ENCODE measurements at regions not wholly inside any gene's neighbourhood (a gene's known extent, or its start where the extent isn't known, plus 50 kb on each side); places are given as distances from the start of the nearest gene placed in this dataset.
"Not testable (repeated sequence)": the region's sequence is repeated elsewhere in the genome, so short reads cannot be mapped to it uniquely, and the experiment has no call there.

DNA sequence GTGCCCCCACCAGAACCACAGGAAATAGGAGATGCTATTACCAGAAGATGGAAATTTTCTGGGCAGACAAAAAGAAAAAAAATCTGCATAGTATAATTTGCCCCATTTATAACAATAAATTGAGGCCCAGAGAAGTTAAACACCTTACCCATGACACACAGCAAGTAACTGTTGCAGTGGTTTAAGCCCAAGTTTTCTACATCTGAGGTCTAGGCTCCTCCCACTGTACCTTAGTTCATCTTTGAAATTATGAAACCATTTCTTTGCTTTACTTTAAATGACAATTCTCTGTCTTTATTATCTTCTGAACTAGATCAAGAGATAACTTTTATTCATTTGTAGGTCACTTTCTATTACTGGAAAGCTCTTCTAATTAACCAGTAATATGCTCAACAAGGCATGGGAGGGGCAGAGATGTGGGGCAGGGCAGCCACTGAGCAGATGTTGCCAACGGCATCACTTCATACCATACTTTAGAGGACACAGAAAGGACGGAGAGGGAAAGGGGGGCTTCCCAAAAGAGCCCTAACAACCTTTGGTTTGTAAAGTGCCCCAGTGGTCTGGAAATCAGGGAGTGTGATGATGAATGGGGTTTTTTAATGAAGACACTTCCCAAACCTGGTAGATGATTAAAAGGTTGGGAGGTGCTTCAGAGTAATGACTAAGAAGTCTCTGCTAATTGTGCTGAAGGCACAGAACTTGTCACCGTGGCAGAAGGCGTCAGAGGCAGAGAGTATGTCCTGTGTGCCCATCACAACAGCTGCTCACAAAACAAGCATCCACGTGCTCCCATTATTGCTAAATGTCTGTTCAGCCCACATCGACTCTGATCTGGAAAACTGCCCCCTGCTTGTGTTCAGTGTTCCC, 342.5 kb downstream of the SHQ1 start:
- no peak for DNase-seq (ENCODE audit: extremely low spot score)
- Histone ChIP-seq H3K9me3 (no peaks in the 10 kb centered on the region), H3K4me1 (no peaks in the 10 kb centered on the region), H3K27me3 (no peaks in the 10 kb centered on the region), H3K27ac (replicated peaks in 1 of 4) (no peak overlapping the region), H3K36me3 (no peaks in the 10 kb centered on the region), H3K4me3 (no peak overlapping the region)
- intact Hi-C loops (cut with DNase I): no loop called here
- TF ChIP-seq EP300 (IDR thresholded peaks at IDR 0.05): no peak
- TF ChIP-seq, protein P1, sequence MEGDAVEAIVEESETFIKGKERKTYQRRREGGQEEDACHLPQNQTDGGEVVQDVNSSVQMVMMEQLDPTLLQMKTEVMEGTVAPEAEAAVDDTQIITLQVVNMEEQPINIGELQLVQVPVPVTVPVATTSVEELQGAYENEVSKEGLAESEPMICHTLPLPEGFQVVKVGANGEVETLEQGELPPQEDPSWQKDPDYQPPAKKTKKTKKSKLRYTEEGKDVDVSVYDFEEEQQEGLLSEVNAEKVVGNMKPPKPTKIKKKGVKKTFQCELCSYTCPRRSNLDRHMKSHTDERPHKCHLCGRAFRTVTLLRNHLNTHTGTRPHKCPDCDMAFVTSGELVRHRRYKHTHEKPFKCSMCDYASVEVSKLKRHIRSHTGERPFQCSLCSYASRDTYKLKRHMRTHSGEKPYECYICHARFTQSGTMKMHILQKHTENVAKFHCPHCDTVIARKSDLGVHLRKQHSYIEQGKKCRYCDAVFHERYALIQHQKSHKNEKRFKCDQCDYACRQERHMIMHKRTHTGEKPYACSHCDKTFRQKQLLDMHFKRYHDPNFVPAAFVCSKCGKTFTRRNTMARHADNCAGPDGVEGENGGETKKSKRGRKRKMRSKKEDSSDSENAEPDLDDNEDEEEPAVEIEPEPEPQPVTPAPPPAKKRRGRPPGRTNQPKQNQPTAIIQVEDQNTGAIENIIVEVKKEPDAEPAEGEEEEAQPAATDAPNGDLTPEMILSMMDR (IDR thresholded peaks at IDR 0.05): no peak
- no peak for TF ChIP-seq POLR2AphosphoS5 (IDR thresholded peaks at IDR 0.05)
- TF ChIP-seq POLR2A (IDR thresholded peaks at IDR 0.05; ENCODE audit: low read depth): no peak
- 95% methylated on average over 6 of the region's 6 CpGs for WGBS

DNA sequence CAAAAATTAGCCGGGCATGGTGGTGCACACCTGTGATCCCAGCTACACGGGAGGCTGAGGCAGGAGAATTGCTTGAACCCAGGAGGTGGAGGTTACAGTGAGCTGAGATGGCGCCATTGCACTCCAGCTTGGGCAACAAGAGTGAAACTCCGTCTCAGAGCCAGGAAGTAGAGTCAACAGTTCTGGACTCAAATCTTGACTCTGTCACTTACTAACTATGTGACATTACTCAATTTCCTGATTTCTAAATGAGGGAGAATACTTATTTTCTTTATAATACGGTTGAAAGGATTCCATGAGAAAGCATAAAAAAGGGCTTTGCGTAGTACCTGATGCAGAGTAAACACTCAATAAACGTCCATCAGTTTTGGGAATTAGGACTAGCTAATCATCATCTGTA, 350.7 kb downstream of the SHQ1 start:
- H3K27ac ChIP-seq (replicated peaks in 1 of 4); DNase-seq (ENCODE audit: extremely low spot score); H3K9me3 ChIP-seq; H3K4me3 ChIP-seq; H3K27me3 ChIP-seq; H3K4me1 ChIP-seq; H3K36me3 ChIP-seq; intact Hi-C loops (cut with DNase I): not testable (repeated sequence)
- 92% methylated on average over 7 of the region's 7 CpGs for WGBS

DNA sequence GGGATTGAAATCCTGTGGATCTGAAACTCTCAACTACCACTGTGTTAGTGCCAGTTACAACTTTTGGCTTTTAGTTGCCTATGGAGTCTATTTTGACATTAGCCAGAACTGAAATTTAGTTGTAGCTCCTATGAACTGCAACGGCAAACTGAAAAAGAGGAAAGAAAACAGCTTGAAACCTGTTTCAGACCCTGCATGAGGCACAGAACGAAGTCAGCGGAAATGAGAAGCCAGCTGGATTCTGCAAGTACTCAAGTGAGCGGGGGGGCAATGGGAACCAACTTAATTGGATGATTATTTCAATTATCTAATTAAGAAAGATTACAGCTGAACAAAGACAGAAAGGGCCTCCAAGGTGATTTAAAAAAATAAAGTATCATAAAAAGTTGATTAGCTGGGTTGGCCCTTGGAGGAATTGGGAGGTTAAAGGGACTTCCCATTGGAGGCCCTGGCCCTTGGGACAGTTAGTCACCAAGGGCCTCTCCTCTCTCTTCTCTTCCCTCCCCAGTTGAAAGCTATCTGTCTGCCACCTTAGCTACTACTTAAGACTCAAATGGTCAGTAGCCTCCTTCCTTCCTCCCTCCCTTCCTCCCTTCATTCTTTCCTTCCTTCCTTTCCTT, 352.1 kb downstream of the SHQ1 start:
- Histone ChIP-seq H3K27me3 (no peaks in the 10 kb centered on the region), H3K36me3 (no peaks in the 10 kb centered on the region), H3K9me3 (no peaks in the 10 kb centered on the region), H3K4me3 (no peak overlapping the region), H3K27ac (replicated peaks in 1 of 4) (no peak overlapping the region), H3K4me1 (no peaks in the 10 kb centered on the region)
- DNase-seq (ENCODE audit: extremely low spot score): no peak
- WGBS: 80% methylated on average over 3 of the region's 4 CpGs
- no peak for TF ChIP-seq POLR2AphosphoS5 (IDR thresholded peaks at IDR 0.05)
- no peak for TF ChIP-seq EP300 (IDR thresholded peaks at IDR 0.05)
- TF ChIP-seq POLR2A (IDR thresholded peaks at IDR 0.05; ENCODE audit: low read depth): no peak
- TF ChIP-seq, protein P1 (IDR thresholded peaks at IDR 0.05): no peak
- intact Hi-C loops (cut with DNase I): no loop called here

DNA sequence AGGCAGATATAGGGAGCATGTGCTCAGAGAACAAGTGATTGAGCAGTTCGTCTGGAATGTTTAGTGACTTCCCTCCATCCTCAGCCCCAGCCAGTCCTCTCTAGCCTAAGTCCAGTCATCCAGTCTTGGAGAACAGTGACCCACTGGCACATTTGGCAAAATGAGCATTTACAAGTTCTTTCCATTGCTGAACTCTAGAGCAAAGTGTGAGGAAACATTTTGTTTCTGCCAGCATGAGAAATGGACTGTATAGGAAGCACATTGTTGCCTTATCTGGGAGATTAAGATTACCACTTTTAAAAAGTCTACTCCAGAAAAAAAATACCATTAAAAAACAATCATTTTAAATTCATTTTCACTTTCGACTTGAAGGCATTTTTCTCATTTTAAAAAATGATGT, 353.6 kb downstream of the SHQ1 start:
- Histone ChIP-seq H3K27me3 (no peaks in the 10 kb centered on the region), H3K36me3 (no peaks in the 10 kb centered on the region), H3K27ac (replicated peaks in 1 of 4) (no peak overlapping the region), H3K4me3 (no peak overlapping the region), H3K4me1 (no peaks in the 10 kb centered on the region), H3K9me3 (no peaks in the 10 kb centered on the region)
- 52% methylated on average over 2 of the region's 2 CpGs for WGBS
- TF ChIP-seq POLR2A (IDR thresholded peaks at IDR 0.05; ENCODE audit: low read depth) (no peak), POLR2AphosphoS5 (IDR thresholded peaks at IDR 0.05) (no peak), EP300 (IDR thresholded peaks at IDR 0.05) (no peak)
- TF ChIP-seq, protein P1 (IDR thresholded peaks at IDR 0.05): no peak
- intact Hi-C loops (cut with DNase I): no loop called here
- DNase-seq (ENCODE audit: extremely low spot score): no peak

DNA sequence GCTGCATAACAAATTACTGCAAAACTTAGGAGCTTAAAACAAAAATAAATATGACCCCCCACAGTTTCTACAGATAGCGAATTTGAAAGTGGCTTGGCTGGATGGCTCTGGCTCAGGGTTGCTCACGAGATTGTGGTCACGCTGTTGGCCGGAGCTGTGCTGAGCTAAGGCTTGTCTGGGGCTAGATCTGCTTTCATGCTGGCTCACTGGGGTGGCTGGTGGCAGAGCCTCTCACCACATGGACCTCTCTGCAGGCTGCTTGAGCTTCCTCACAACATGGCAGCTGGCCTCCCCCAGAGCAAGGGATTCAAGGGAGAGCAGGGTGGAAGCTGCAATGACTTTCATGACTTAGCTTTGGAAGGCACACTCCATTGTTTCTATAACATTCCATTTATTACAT, 354.1 kb downstream of the SHQ1 start:
- Histone ChIP-seq H3K27me3 (no peaks in the 10 kb centered on the region), H3K4me1 (no peaks in the 10 kb centered on the region), H3K36me3 (no peaks in the 10 kb centered on the region), H3K27ac (replicated peaks in 1 of 4) (no peak overlapping the region), H3K9me3 (no peaks in the 10 kb centered on the region), H3K4me3 (no peak overlapping the region)
- WGBS: 98% methylated on average over 4 of the region's 4 CpGs
- intact Hi-C loops (cut with DNase I): no loop called here
- no peak for TF ChIP-seq POLR2A (IDR thresholded peaks at IDR 0.05; ENCODE audit: low read depth)
- no peak for TF ChIP-seq EP300 (IDR thresholded peaks at IDR 0.05)
- TF ChIP-seq, protein P1 (IDR thresholded peaks at IDR 0.05): no peak
- TF ChIP-seq POLR2AphosphoS5 (IDR thresholded peaks at IDR 0.05): no peak
- DNase-seq (ENCODE audit: extremely low spot score): no peak

All from esophagus muscularis mucosa (tissue), 4 donors.